Smooth muscle cell (in vitro differentiated cells): ENCODE measurements at regions not wholly inside any gene's neighbourhood (a gene's known extent, or its start where the extent isn't known, plus 50 kb on each side); places are given as distances from the start of the nearest gene placed in this dataset.

Source experiments
- DNase-seq: peaks from one replicate; lab custom pipeline; 2025; ENCODE audit not compliant: unreplicated experiment; lab: John Stamatoyannopoulos, UW
- H2AFZ ChIP-seq: fragments of 200-600 bp; sonication (generic); 2 replicates; pipeline ENCODE4 v1.6.0; 2016; ENCODE audit warnings: antibody characterized with exemption, low read depth, mild to moderate bottlenecking
- H3F3A ChIP-seq: fragments of 200-600 bp; sonication (generic); 2 replicates; pipeline ENCODE4 v1.6.0; 2017; ENCODE audit warnings: antibody characterized with exemption, low read depth
- H3K27ac ChIP-seq: fragments of 200-600 bp; sonication (generic); 2 replicates; pipeline ENCODE4 v1.5.1; 2016; ENCODE audit warnings: low read depth, mild to moderate bottlenecking
- H3K27me3 ChIP-seq: fragments of 200-600 bp; sonication (generic); 2 replicates; pipeline ENCODE4 v1.6.1; 2016; ENCODE audit warnings: low read depth, mild to moderate bottlenecking
- H3K36me3 ChIP-seq: fragments of 200-600 bp; sonication (generic); 2 replicates; pipeline ENCODE4 v1.5.1; 2016; ENCODE audit warnings: low read depth
- H3K4me1 ChIP-seq: fragments of 200-600 bp; sonication (generic); 2 replicates; pipeline ENCODE4 v1.5.1; 2016; ENCODE audit warnings: low read depth
- H3K4me2 ChIP-seq: fragments of 200-600 bp; sonication (generic); 2 replicates; pipeline ENCODE4 v1.6.0; 2016; ENCODE audit warnings: mild to moderate bottlenecking
- H3K4me3 ChIP-seq: fragments of 200-600 bp; sonication (generic); 2 replicates; pipeline ENCODE4 v1.5.1; 2016; ENCODE audit warnings: mild to moderate bottlenecking
- H3K79me2 ChIP-seq: fragments of 200-600 bp; sonication (generic); 2 replicates; pipeline ENCODE4 v1.6.0; 2016; ENCODE audit warnings: low read depth, mild to moderate bottlenecking
- H3K9ac ChIP-seq: fragments of 200-600 bp; sonication (generic); 2 replicates; pipeline ENCODE4 v1.6.0; 2016; ENCODE audit warnings: low read depth
- H3K9me3 ChIP-seq: fragments of 200-600 bp; sonication (generic); replicated peaks from 2 replicates; pipeline ENCODE4 v1.5.1; 2016; ENCODE audit warnings: low read depth
- H4K20me1 ChIP-seq: fragments of 200-600 bp; sonication (generic); 2 replicates; pipeline ENCODE4 v1.6.0; 2016; ENCODE audit warnings: low read depth
- WGBS: methylation state at CpG from one replicate; pipeline ENCODE4 v1.1.7; 2016; ENCODE audit warnings: low lambda C conversion rate; 5-methylcytosine and 5-hydroxymethylcytosine counted together
- TF ChIP-seq, protein P1 (sequence below): fragments of 200-600 bp; sonication (generic); IDR thresholded peaks from 2 replicates; pipeline ENCODE4 v1.5.1; 2017; ENCODE audit warnings: borderline replicate concordance, mild to moderate bottlenecking, antibody characterized with exemption; ENCODE audit not compliant: insufficient read depth, poor library complexity, severe bottlenecking

DNA sequence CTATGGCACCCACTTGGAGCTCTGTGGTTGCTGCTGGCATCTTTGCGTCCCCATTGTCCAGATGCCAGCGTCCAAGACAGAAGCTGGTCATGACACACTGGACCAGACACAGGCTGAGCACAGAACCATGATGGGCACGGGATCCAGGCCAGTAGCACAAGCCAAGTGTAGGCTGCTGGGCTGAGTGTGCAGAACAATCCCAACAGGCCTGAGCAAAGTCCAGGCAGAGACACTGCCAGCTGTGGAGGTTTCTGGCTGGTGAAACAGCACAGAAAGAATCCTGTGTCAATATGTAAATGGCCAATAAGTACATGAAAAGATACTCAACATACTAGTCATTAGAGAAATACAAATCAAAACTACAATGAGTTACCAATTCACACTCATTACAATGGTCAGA, 705.4 kb downstream of the METTL4 start:
- WGBS, result 90% methylated on average over 3 of the region's 3 CpGs
- Histone ChIP-seq H3K79me2 (no peaks in the 10 kb centered on the region), H3K4me2 (no peak overlapping the region), H3K4me3 (no peak overlapping the region), H3K4me1 (no peaks in the 10 kb centered on the region), H3K9me3 (no peaks in the 10 kb centered on the region), H3K9ac (no peak overlapping the region), H2AFZ (no peak overlapping the region), H4K20me1 (no peaks in the 10 kb centered on the region), H3F3A (no peaks in the 10 kb centered on the region), H3K27me3 (no peaks in the 10 kb centered on the region), H3K36me3 (no peaks in the 10 kb centered on the region), H3K27ac (no peak overlapping the region)
- TF ChIP-seq, protein P1, sequence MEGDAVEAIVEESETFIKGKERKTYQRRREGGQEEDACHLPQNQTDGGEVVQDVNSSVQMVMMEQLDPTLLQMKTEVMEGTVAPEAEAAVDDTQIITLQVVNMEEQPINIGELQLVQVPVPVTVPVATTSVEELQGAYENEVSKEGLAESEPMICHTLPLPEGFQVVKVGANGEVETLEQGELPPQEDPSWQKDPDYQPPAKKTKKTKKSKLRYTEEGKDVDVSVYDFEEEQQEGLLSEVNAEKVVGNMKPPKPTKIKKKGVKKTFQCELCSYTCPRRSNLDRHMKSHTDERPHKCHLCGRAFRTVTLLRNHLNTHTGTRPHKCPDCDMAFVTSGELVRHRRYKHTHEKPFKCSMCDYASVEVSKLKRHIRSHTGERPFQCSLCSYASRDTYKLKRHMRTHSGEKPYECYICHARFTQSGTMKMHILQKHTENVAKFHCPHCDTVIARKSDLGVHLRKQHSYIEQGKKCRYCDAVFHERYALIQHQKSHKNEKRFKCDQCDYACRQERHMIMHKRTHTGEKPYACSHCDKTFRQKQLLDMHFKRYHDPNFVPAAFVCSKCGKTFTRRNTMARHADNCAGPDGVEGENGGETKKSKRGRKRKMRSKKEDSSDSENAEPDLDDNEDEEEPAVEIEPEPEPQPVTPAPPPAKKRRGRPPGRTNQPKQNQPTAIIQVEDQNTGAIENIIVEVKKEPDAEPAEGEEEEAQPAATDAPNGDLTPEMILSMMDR, result no peak
- DNase-seq, result no peak

GRCh38 chr18:1872274-1872673, 699.0 kb downstream of the METTL4 start:
- TF ChIP-seq, protein P1, result no peak
- WGBS, result 89% methylated on average over 2 of the region's 2 CpGs
- H3K27ac ChIP-seq, result no peak overlapping the region

GRCh38 chr18:1875219-1875618, 696.1 kb downstream of the METTL4 start:
- no peaks in the 10 kb centered on the region for H3K36me3 ChIP-seq
- 84% methylated on average over 3 of the region's 3 CpGs for WGBS
- H2AFZ ChIP-seq, result no peak overlapping the region
- H4K20me1 ChIP-seq, result no peaks in the 10 kb centered on the region
- no peak overlapping the region for H3K27ac ChIP-seq
- H3F3A ChIP-seq, result no peaks in the 10 kb centered on the region
- no peaks in the 10 kb centered on the region for H3K27me3 ChIP-seq
- H3K9ac ChIP-seq, result no peak overlapping the region
- TF ChIP-seq, protein P1, result no peak
- no peaks in the 10 kb centered on the region for H3K9me3 ChIP-seq
- DNase-seq, result no peak
- no peak overlapping the region for H3K4me3 ChIP-seq
- no peak overlapping the region for H3K4me2 ChIP-seq
- H3K4me1 ChIP-seq, result no peaks in the 10 kb centered on the region
- no peaks in the 10 kb centered on the region for H3K79me2 ChIP-seq

More at GRCh38 chr18:1872274-1872673, 699.0 kb downstream of the METTL4 start:
- no peak overlapping the region for H3K4me2 ChIP-seq
- no peaks in the 10 kb centered on the region for H3K36me3 ChIP-seq
- H3K9ac ChIP-seq, result no peak overlapping the region
- DNase-seq, result no peak
- no peaks in the 10 kb centered on the region for H4K20me1 ChIP-seq
- H3K4me1 ChIP-seq, result no peaks in the 10 kb centered on the region
- H3F3A ChIP-seq, result no peaks in the 10 kb centered on the region
- H3K4me3 ChIP-seq, result no peak overlapping the region
- no peaks in the 10 kb centered on the region for H3K27me3 ChIP-seq
- H2AFZ ChIP-seq, result no peak overlapping the region
- no peaks in the 10 kb centered on the region for H3K9me3 ChIP-seq
- H3K79me2 ChIP-seq, result no peaks in the 10 kb centered on the region

- 94% methylated on average over 4 of the region's 4 CpGs for WGBS
- Histone ChIP-seq H3K36me3 (no peaks in the 10 kb centered on the region), H2AFZ (no peak overlapping the region), H3K4me2 (no peak overlapping the region), H3K9ac (no peak overlapping the region), H3K4me3 (no peak overlapping the region), H3F3A (no peaks in the 10 kb centered on the region), H3K27ac (no peak overlapping the region), H3K4me1 (no peaks in the 10 kb centered on the region), H3K27me3 (no peaks in the 10 kb centered on the region), H3K9me3 (no peaks in the 10 kb centered on the region), H3K79me2 (no peaks in the 10 kb centered on the region), H4K20me1 (no peaks in the 10 kb centered on the region)
- DNase-seq, result no peak
- TF ChIP-seq, protein P1, result no peak
Observed at GRCh38 chr18:1884623-1885022, 686.7 kb downstream of the METTL4 start.
